ENCODE measurements at regions not wholly inside any gene's neighbourhood (a gene's known extent, or its start where the extent isn't known, plus 50 kb on each side); places are given as distances from the start of the nearest gene placed in this dataset.

DNA sequence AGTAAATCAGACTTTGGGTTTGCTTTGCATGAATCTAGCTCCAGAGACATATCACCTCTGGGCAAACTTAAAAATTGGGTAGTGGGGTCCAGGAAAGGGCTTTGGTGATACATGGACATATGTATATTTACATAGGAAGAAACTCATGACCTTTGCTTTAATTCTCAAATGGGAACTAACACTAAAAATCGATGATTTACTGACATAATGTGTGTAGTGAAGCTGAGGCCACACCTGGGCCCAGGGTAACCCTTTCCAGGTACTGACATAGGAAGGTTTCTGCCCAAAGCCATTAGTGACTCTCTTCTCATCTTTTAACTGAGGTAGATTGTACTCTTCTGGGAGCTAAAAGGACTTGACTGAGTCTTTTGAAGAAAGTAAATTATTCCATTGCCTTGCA, 411.2 kb upstream of the TBL1XR1 start:
- Mint-ChIP-seq H3K27ac (peak overlapping the region in 1 of 8 donors; percentile 17), H3K27me3 (no peaks in the 10 kb centered on the region), H3K36me3 (peaks cover 0 to 5% (median 2%) of the 10 kb centered on the region in 3 donors), H3K4me1 (peaks cover 22 to 43% (median 25%) of the 10 kb centered on the region in 3 donors), H3K9me3 (peaks cover 0 to 5% (median 3%) of the 10 kb centered on the region in 5 donors), H3K4me3 (no peak overlapping the region)
- Histone ChIP-seq H3K9me3 (ENCODE audit: low read length) (no peaks in the 10 kb centered on the region), H3K27me3 (ENCODE audit: insufficient read depth, low read length, poor library complexity, severe bottlenecking) (no peaks in the 10 kb centered on the region), H3K36me3 (ENCODE audit: insufficient read depth, low read length) (no peaks in the 10 kb centered on the region), H3K27ac (ENCODE audit: low read depth, low read length) (no peak overlapping the region), H3K4me3 (ENCODE audit: low read length) (no peak overlapping the region), H3K4me1 (ENCODE audit: insufficient read depth, low read length) (peaks cover 6% of the 10 kb centered on the region)
- no peak for DNase-seq
- ChIA-PET CTCF (interaction anchor here (0.9 to 1.3 kb wide), 3 partner anchors 9 to 412 kb away, joined by 3 to 4 read pairs (median 4); no protein-coding TSS in a partner anchor), POLR2A (no interaction called here)

DNA sequence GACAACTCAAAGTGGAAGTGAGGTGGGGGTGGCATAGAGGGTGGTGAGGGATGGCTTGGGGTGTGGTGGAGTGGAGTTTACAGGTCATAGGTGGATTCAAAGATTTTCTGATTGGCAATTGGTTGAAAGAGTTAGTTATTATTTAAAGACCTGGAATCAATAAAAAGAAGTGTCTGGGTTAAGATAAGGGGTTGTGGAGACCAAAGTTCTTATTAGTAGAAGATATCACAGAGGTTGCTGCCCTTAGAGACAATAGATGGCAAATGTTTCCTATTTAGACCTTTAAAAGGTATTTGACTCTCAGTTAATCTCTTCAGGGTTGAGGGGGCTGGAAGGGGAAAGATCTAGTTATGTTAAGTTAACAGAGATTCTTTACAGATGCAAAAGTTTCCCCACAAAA, 412.3 kb upstream of the TBL1XR1 start:
- no peak overlapping the region for H3K27ac ChIP-seq (ENCODE audit: low read depth, low read length)
- peaks cover 6% of the 10 kb centered on the region for H3K4me1 ChIP-seq (ENCODE audit: insufficient read depth, low read length)
- peaks cover 0 to 11% (median 4%) of the 10 kb centered on the region in 3 donors for H3K36me3 Mint-ChIP-seq
- H3K27ac Mint-ChIP-seq: peak overlapping the region in 2 of 8 donors; percentile 12 to 54
- H3K4me3 ChIP-seq (ENCODE audit: low read length): no peak overlapping the region
- H3K4me3 Mint-ChIP-seq: no peak overlapping the region
- no peaks in the 10 kb centered on the region for H3K9me3 ChIP-seq (ENCODE audit: low read length)
- peaks cover 22 to 40% (median 24%) of the 10 kb centered on the region in 3 donors for H3K4me1 Mint-ChIP-seq
- H3K27me3 Mint-ChIP-seq: no peaks in the 10 kb centered on the region
- ChIA-PET POLR2A (no interaction called here), CTCF (no interaction called here)
- no peaks in the 10 kb centered on the region for H3K36me3 ChIP-seq (ENCODE audit: insufficient read depth, low read length)
- H3K9me3 Mint-ChIP-seq: peaks cover 0 to 7% (median 5%) of the 10 kb centered on the region in 5 donors
- no peak for DNase-seq
- no peaks in the 10 kb centered on the region for H3K27me3 ChIP-seq (ENCODE audit: insufficient read depth, low read length, poor library complexity, severe bottlenecking)

DNA sequence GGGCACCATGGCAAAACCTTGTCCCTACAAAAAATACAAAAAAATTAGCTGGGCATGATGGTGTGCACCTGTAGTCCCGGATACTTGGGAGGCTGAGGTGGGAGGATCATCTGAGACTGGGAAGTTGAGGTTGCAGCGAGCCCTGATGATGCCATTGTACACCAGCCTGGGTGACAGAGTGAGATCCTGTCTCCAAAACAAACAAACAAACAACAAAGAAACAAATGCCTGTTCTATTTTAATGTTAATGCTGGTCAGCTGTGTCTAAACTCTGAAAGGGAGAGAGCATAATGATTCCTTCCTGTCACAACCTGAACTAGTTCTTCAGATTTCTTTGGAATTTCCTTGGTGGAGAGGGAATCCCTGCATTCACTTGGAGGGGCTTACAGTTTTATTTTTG, 413.0 kb upstream of the TBL1XR1 start:
- CTCF ChIA-PET: no interaction called here
- POLR2A ChIA-PET: interaction anchor here (1.3 kb wide), 1 partner anchor 12 kb away, joined by 3 read pairs; no protein-coding TSS in a partner anchor
- Mint-ChIP-seq H3K36me3 (peaks cover 0 to 6% (median 1%) of the 10 kb centered on the region in 3 donors), H3K9me3 (peaks cover 0 to 7% (median 3%) of the 10 kb centered on the region in 5 donors), H3K4me3 (no peak overlapping the region), H3K27me3 (no peaks in the 10 kb centered on the region), H3K4me1 (peaks cover 20 to 40% (median 25%) of the 10 kb centered on the region in 3 donors), H3K27ac (no peak overlapping the region)
- Histone ChIP-seq H3K36me3 (ENCODE audit: insufficient read depth, low read length) (no peaks in the 10 kb centered on the region), H3K4me3 (ENCODE audit: low read length) (no peak overlapping the region), H3K27me3 (ENCODE audit: insufficient read depth, low read length, poor library complexity, severe bottlenecking) (no peaks in the 10 kb centered on the region), H3K4me1 (ENCODE audit: insufficient read depth, low read length) (peaks cover 6% of the 10 kb centered on the region), H3K9me3 (ENCODE audit: low read length) (no peaks in the 10 kb centered on the region), H3K27ac (ENCODE audit: low read depth, low read length) (no peak overlapping the region)
- DNase-seq: no peak

DNA sequence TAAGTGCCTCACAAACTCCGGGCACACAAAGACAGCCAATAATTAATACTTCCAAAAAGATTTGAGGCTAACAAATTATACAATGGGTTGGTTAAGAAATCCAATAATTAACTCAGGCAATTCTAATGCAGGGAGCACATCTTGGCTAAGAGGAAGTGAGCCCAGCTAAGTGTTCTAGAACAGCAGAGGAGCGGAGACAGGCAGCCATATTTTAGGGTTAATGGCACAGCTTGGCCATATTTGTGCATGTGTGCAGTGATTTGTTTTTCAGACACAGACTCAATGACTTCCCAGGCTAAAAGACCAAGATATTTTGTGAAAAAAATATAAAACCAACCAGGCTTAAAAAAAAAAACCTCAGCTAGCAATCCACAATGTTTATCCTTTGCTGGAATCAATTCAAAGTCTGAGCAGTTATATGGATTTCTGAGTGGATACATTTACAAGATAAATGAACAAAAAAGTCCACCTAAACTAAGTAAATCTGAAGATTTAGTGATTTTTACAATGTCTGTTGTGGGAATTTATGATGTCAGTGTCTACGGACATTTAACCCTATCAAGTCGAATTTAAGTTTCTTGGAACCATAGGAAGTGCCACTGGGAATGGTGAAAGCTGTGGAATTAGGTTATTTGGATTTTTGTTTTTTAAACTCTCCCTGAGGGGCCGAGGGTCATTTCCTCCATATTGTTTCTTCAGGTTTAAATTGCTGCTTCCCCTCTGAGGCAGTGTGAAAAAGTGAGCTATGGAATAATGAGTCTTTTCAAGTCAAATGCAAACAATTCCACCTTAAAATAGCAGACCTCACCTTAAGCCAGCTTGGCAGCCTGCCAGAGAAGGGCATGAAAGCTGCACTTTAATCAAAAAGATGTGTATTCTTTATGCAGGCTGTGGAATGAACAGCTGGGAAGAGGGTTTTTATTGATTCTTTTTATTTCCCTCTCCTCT, 413.7 kb upstream of the TBL1XR1 start:
- H3K9me3 Mint-ChIP-seq: peaks cover 0 to 4% (median 0%) of the 10 kb centered on the region in 5 donors
- Histone ChIP-seq H3K36me3 (ENCODE audit: insufficient read depth, low read length) (no peaks in the 10 kb centered on the region), H3K4me3 (ENCODE audit: low read length) (no peak overlapping the region), H3K27ac (ENCODE audit: low read depth, low read length) (no peak overlapping the region), H3K4me1 (ENCODE audit: insufficient read depth, low read length) (peaks cover 6% of the 10 kb centered on the region), H3K27me3 (ENCODE audit: insufficient read depth, low read length, poor library complexity, severe bottlenecking) (no peaks in the 10 kb centered on the region), H3K9me3 (ENCODE audit: low read length) (no peaks in the 10 kb centered on the region)
- peaks cover 20 to 41% (median 25%) of the 10 kb centered on the region in 3 donors for H3K4me1 Mint-ChIP-seq
- no peak overlapping the region for H3K27ac Mint-ChIP-seq
- ChIA-PET CTCF (no interaction called here), POLR2A (interaction anchor here (1.3 kb wide), 1 partner anchor 13 kb away, joined by 3 read pairs; no protein-coding TSS in a partner anchor)
- DNase-seq: peak in 1 of 5 donors; percentile 27
- no peaks in the 10 kb centered on the region for H3K27me3 Mint-ChIP-seq
- peaks cover 0 to 6% (median 1%) of the 10 kb centered on the region in 3 donors for H3K36me3 Mint-ChIP-seq
- H3K4me3 Mint-ChIP-seq: no peak overlapping the region

DNA sequence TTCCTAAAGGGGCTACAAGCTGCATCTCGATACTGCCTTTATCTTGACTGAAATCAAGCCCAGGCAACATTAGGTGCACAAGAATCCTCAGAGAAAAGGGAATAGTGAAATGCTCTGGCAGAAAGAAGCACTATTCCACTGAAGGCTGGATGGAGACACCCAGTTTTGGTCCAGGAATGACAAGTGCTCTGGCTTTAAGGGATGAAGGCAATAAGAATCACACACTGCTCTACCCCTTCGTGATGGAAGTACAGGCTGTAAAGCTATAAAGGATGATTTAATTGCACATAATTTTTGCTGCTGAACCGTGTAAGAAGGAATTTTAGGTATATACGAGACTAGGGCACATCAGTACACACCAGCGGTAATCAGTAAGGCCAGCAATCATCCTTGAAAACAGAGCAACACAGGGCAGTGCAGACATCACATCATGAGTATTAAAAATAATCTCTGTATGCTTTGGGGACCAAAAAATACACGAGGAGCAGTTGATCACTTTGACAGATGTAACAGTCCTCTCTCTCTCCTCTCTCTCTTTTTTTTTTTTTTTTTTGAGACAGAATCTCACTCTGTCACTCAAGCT, 414.6 kb upstream of the TBL1XR1 start:
- Mint-ChIP-seq H3K9me3 (peaks cover 0 to 4% (median 0%) of the 10 kb centered on the region in 5 donors), H3K4me3 (no peak overlapping the region), H3K36me3 (peaks cover 0 to 9% (median 4%) of the 10 kb centered on the region in 3 donors), H3K27ac (no peak overlapping the region), H3K27me3 (no peaks in the 10 kb centered on the region), H3K4me1 (peaks cover 16 to 38% (median 22%) of the 10 kb centered on the region in 3 donors)
- Histone ChIP-seq H3K36me3 (ENCODE audit: insufficient read depth, low read length) (no peaks in the 10 kb centered on the region), H3K4me3 (ENCODE audit: low read length) (no peak overlapping the region), H3K9me3 (ENCODE audit: low read length) (no peaks in the 10 kb centered on the region), H3K4me1 (ENCODE audit: insufficient read depth, low read length) (peaks cover 6% of the 10 kb centered on the region), H3K27ac (ENCODE audit: low read depth, low read length) (no peak overlapping the region), H3K27me3 (ENCODE audit: insufficient read depth, low read length, poor library complexity, severe bottlenecking) (no peaks in the 10 kb centered on the region)
- no peak for DNase-seq
- ChIA-PET CTCF (interaction anchor here (1.0 to 1.9 kb wide), 2 partner anchors 9 to 202 kb away, joined by 3 to 6 read pairs; no protein-coding TSS in a partner anchor), POLR2A (interaction anchor here (1.3 kb wide), 1 partner anchor 14 kb away, joined by 3 read pairs; no protein-coding TSS in a partner anchor)

DNA sequence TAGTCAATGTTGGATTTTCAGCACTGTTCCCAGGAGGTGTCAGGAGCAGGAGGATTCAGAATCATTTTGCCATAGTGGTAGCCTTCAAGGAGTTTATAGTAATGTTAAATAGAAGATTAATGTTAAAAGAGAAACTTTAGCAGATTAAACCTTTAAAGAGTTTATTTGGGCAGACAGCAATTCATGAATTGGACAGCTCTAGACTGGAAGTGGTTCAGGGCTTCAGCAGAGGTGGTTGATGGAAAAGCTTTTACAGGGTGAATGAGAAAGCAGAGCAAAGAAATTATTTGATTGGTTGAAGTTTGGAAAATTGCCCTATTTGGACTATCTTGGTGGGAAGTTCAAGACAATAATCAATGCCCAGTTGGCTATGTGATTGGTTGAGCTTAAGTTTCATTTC, 416.6 kb upstream of the TBL1XR1 start:
- Mint-ChIP-seq H3K9me3 (peaks cover 0 to 4% (median 0%) of the 10 kb centered on the region in 5 donors), H3K27ac (no peak overlapping the region), H3K4me1 (peaks cover 3 to 24% (median 16%) of the 10 kb centered on the region in 3 donors), H3K36me3 (peaks cover 0 to 12% (median 4%) of the 10 kb centered on the region in 3 donors), H3K27me3 (no peaks in the 10 kb centered on the region), H3K4me3 (no peak overlapping the region)
- DNase-seq: no peak
- H3K27me3 ChIP-seq (ENCODE audit: insufficient read depth, low read length, poor library complexity, severe bottlenecking): no peaks in the 10 kb centered on the region
- ChIA-PET POLR2A (no interaction called here), CTCF (interaction anchor here (0.9 to 1.3 kb wide), 2 partner anchors 19 to 33 kb away, joined by 3 to 4 read pairs; no protein-coding TSS in a partner anchor)
- H3K4me1 ChIP-seq (ENCODE audit: insufficient read depth, low read length): peaks cover 6% of the 10 kb centered on the region
- H3K9me3 ChIP-seq (ENCODE audit: low read length): no peaks in the 10 kb centered on the region
- H3K4me3 ChIP-seq (ENCODE audit: low read length): no peak overlapping the region
- no peaks in the 10 kb centered on the region for H3K36me3 ChIP-seq (ENCODE audit: insufficient read depth, low read length)
- H3K27ac ChIP-seq (ENCODE audit: low read depth, low read length): no peak overlapping the region

DNA sequence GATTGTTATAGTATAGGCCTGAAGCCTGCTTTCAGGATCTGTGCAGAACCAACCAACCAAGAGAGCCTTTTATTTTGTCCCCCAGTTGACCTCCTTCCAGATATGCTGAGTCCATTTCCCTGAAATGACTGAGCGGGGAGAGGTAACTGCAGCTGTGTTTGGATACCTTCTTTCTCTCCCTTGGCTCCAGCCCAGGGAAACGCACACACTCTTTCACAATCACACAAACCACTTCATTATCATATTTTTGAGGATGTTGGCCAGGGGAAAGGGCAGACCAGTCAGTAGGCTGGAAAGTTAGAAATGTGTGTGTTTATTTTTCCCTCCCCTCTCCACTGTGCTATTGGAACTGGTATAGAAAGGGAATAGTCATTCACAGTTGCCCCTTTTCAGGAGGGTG, 417.7 kb upstream of the TBL1XR1 start:
- Histone ChIP-seq H3K36me3 (ENCODE audit: insufficient read depth, low read length) (no peaks in the 10 kb centered on the region), H3K27ac (ENCODE audit: low read depth, low read length) (no peak overlapping the region), H3K4me1 (ENCODE audit: insufficient read depth, low read length) (peaks cover 6% of the 10 kb centered on the region), H3K9me3 (ENCODE audit: low read length) (no peaks in the 10 kb centered on the region), H3K4me3 (ENCODE audit: low read length) (no peak overlapping the region), H3K27me3 (ENCODE audit: insufficient read depth, low read length, poor library complexity, severe bottlenecking) (no peaks in the 10 kb centered on the region)
- ChIA-PET CTCF (interaction anchor here (1.3 kb wide), 1 partner anchor 32 kb away, joined by 4 read pairs; no protein-coding TSS in a partner anchor), POLR2A (no interaction called here)
- Mint-ChIP-seq H3K27ac (no peak overlapping the region), H3K27me3 (no peaks in the 10 kb centered on the region), H3K4me3 (no peak overlapping the region), H3K36me3 (peaks cover 0 to 12% (median 4%) of the 10 kb centered on the region in 3 donors), H3K4me1 (peaks cover 3 to 24% (median 14%) of the 10 kb centered on the region in 3 donors), H3K9me3 (peaks cover 0 to 4% (median 0%) of the 10 kb centered on the region in 5 donors)
- no peak for DNase-seq

Data from CD8-positive, alpha-beta memory T cell (primary cell).